Stimulated activated CD4-positive, alpha-beta T cell treated with anti-CD3 and anti-CD28 coated beads, TNF-alpha, amount 100 ng/mL, for 4 hours (primary cell): ENCODE measurements at regions not wholly inside any gene's neighbourhood (a gene's known extent, or its start where the extent isn't known, plus 50 kb on each side); places are given as distances from the start of the nearest gene placed in this dataset.

ENCODE experiments used
- DNase-seq, 3 experiments: peaks; one replicate each; pipeline ENCODE4 v3.0.0-alpha.2; 2020; ENCODE audit warnings: low read depth in 3 of 3

DNA sequence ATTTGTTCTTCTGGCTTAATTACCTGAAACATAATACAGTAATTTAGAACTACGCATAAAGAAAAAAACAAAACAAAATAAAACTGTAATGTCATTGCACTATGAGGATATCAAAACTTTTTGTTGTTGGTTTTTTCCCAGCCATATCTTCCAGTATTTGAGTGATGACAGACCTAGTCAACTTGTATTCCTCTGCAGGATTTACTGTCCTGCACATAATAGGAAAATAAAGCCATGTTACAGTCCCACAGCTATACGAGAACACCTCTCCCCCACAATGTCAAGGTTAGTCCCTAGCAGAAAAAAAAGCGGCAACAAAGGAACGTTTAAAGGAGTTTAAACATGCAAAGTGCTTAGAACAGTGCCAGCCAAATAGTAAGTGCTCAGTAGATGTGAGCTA, 55.3 kb upstream of the PRDX6 start:
- no peak for DNase-seq

DNA sequence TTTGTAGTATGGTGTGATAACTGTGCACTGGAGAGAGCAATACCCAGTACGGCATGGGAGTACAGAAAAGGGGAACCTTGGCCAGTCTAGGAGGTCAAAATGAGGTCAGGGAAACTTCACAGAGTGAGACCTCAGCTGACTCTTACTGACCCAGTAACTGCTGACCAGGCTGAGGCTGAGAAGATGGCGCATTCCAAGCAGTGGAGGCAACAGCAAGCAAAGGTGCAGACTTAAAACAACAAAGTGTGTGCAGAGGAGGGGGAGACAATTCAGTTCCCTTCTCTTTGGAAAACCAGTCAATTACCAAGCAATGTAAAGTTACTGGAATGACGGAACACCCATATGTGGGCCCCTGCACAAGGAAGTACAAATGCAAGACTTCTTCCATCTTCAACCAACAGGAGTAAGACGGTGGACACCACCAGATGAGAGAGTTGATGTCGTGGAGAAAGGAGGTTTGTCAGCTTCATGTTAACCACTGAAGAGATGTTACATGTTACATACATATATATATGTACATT, 54.6 kb upstream of the PRDX6 start:
- DNase-seq = no peak

DNA sequence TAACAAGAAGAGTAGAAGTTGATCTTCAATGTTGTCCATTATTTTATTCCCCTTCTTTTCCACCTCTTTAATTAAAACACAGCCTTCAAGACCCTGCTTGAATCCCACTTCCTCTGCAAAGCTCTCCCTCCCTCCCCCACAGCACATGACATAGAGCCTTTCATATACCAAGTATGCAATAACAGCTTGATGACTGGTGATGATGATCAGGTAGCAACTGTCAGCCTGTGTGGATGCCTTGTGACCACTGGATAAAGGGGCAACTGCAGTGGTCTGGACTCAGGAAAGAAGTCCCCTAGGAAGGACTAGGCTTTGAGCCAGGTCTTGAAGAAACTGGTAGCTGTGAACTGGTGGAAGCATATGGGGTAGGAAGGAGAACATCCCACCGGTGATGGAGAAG, 53.8 kb upstream of the PRDX6 start:
- no peak for DNase-seq

DNA sequence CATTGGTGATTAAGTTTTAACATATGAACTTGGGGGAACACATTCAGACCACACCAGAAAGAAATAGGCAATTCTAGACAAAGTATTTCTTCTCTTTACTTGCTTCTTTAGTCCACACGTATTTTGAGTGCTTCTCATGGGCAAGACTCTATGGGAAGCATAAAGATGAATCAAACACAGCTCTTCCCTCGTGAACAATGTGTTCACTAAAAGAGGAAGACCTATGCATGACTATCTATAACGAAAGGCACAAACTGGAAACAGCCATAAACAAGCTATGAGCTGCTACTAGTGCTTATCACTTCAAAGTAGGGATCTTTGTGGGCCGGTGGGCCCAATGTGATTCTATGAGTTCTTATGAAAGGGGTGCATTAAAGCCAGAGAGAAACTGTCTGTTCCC, 53.0 kb upstream of the PRDX6 start:
- DNase-seq = no peak

DNA sequence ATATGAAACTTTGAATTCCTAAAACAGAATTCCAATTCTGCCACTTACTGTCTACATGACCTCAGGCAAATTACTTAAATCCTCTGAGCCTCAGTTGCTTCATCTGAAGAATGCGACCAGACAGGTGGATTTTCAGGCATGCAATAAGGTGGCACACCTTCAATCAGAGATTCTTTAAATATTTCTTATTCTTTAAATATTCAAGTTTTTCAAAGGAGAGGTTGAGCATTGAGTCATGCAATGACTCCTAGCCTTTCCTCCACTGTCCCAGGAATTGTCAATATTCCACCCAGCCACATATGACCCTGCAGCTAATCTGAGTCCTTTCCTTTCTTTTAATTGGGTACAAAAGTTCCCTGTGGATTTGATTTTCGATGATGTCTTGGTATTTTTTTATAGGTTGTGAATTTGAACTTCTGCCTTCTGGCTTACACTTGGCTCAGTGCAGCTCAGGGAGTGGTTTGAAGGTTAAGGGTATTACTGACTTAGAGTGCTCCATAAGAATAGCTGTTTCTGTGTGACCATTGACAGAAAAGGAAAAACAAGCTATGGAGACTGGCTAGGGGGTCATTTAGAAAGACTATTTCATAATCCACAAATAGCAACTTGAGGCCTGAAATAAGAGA, 52.2 kb upstream of the PRDX6 start:
- no peak for DNase-seq

DNA sequence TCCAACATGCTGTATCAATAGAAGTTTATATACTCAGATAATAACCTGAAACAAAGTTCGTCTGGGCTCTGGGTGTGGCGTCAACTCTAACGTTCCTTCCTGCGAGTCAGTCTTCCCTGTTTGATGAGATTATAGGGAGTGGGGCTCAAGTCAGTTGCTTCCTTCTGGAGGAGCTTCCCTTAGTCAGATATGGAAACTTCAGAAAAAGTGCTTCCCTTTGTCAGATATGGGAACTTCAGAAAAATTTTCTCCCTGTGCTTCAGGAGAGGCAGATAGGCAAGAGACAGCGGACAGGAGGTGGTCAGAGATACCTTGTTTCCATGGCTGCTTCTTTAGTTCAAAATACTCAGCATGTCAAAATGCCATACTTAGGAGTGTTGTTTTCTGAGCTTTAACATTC, 51.1 kb upstream of the PRDX6 start:
- no peak for DNase-seq

DNA sequence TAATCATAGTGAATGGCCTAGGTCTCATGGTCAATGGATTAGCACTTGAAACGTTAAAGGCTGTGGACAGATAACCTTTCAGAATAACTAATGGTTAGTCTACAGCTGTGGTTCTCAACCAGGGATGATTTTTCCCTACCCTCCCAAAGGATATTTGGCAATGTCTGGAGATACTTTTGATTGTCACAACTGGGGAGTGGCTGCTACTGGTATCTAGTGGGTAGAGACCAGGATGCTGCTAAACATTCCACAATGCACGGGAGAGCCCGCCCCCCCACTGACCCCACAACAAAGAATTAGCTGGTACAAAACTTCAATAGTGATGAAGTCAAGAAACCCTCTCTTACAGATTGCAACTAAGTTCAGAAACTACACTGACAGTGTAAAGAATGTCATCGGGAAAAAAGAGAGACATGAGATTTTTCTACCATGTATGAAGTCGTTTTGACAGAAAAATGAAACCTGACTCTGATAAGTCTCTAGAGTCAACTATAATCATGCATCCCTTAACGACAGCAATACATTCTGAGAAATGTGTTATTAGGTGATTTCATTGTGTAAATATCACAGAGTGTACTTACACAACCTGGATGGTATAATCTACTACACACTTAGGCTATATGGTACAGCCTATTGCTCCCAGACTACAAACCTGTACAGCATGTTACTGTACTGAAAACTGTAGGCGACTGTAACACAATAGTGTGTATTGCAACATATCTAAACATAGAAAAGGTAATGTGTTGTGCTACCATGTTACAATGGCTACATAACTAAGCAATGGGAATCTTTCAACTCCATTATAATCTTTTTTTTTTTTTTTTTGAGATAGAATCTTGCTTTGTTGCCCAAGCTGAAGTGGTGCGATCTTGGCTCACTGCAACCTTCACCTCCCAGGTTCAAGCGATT, 49.7 kb upstream of the PRDX6 start:
- DNase-seq = no peak
